HG02610 (cell line): ENCODE measurements at regions not wholly inside any gene's neighbourhood (a gene's known extent, or its start where the extent isn't known, plus 50 kb on each side); places are given as distances from the start of the nearest gene placed in this dataset.
"Not testable (repeated sequence)": the region's sequence is repeated elsewhere in the genome, so short reads cannot be mapped to it uniquely, and the experiment has no call there.

Experiments used
- ATAC-seq: cut with Tn5 transposase; IDR thresholded peaks from one replicate; pipeline ENCODE4 v1.9.1; 2021; ENCODE audit warnings: mild to moderate bottlenecking, moderate library complexity; ENCODE audit not compliant: unreplicated experiment

DNA sequence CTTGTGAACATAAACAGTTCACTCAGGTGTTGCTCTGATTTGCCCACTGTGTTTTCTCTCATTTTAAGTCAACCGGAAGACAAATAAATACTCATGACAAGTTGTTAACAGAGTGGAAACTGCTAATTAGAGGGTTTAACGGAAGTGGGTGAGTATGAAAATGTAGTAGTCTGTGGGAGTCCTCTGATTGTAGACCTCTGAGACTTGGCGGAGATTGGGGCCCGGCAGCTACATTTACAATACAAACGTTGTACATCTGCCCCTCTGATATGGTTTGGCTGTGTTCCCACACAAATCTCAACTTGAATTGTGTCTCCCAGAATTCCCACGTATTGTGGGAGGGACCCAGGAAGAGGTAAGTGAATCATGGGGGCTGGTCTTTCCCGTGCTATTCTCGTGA, 107.3 kb upstream of the FAM98A start:
- ATAC-seq, result no peak

DNA sequence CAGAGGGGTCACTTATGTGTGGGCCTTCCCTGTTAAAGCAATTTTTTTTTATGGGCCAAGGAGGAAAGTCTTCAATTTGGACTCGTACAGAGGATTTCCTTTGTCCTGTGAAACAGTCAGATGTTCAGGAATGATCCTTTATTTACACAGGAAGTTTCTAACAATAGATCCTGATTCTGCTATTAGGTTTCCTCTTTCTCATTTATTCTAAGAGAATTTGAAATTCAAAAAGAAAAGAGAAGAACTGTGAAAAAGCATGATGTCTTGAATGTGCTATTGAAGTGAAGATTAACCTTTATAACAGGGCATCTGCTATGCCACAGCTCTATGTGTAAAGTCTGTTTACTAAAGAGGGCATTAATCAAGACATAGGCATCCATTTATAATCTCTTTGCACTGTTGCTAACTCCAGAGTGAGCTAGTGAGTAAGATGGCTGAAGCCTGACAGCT, 105.3 kb upstream of the FAM98A start:
- ATAC-seq, result no peak

DNA sequence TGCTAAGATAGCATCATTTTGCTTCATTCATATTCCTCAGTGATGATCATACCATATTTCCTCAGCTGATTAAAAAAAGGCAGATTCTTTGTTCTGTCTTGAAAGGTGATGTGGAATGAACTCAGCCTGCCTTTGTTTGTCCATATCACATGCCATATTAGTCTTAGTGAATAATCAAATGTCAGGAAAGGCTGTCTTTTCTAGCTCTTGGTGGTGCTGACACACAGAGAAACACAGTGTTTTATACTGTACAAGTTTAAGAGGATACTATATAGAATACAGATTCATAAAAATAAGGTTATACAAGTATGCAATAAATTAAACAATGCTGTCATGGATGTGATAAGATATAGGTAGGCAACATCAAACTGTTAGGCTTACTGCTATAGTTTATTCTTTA, 97.1 kb upstream of the FAM98A start:
- ATAC-seq, result no peak

DNA sequence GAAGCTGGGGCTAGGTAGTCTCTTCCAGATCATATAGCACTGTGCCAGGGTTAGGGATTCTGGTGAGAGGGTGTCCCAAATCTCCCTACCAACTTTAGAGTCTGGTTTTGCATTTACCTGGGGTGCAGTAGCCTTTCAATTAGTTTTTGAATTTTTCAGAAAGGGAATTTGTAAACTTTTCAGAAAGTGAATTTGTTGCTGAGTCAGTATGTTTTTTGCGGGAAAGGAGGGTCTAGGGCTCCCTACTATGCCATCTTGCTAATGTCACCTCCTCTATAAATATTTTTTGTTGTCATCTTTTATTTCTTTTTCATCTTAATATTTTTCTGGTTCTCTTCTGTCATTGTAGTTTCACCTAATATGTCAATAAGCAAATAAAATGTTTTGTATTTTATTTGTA, 95.8 kb upstream of the FAM98A start:
- ATAC-seq, result no peak

DNA sequence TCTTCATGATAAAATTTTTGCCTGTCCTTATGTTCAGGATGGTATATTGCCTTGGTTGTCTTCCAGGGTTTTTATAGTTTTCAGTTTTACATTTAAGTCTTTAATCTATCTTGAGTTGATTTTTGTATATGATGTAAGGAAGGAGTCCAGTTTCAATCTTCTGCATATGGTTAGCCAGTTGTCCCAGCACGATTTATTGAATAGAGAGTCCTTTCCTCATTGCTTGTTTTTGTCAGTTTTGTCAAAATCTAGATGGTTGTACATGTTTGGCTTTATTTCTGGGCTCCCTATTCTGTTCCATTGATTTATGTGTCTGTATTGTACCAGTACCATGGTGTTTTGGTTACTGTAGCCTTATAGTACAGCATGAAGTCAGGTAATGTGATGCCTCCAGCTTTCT, 91.6 kb upstream of the FAM98A start:
- ATAC-seq, result not testable (repeated sequence)

DNA sequence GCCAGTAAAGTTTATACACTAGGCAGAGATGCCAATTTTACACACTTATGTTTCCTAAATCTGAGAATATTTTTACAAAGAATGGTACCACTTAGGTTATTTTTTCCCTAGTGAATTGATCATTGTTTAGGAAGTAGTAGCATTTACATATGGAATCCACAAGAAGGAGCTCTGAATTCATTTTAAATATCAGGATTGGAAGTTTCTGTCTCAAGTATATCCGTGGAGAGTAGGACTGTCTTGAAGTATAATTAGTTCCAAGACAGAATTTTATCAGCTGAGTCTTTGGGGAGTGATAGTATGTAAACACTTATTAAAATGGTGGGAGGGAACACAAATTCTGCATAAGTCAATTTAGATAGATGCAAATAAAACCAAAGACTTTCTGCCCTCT, 82.3 kb upstream of the FAM98A start:
- ATAC-seq, result no peak

DNA sequence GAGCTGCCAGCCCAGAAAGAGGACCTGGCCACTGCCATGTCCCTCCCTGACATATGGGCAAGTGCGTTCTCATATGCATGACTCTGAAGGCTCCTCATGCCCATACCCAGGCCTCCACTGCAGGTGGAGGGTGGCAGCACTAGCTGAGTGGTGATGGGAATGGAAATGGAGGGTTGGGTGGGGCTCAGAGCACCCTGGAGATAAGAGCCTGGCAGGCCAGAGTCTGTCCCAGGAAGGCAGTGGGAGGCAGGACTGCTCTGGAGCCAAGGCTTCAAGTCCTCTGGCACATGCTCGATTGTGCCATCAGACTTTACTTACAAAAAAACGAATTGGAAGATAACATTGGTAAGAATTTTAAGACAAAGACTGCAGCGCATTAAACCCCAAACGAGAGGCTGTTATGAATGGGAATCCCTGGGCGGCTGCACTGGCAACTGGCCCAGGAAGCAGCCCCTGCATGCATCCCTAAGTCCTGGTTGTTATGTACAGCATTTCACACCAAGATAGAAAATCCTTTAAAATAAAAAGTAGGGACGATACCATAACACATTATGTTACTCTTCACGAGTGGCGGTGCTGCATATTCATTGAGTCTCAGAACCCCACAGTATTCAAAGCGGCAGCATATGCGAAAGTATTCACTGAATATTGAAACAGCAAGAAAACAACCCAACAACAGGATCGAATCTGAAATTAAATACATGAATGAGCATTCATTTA, 81.7 kb upstream of the FAM98A start:
- ATAC-seq, result no peak

DNA sequence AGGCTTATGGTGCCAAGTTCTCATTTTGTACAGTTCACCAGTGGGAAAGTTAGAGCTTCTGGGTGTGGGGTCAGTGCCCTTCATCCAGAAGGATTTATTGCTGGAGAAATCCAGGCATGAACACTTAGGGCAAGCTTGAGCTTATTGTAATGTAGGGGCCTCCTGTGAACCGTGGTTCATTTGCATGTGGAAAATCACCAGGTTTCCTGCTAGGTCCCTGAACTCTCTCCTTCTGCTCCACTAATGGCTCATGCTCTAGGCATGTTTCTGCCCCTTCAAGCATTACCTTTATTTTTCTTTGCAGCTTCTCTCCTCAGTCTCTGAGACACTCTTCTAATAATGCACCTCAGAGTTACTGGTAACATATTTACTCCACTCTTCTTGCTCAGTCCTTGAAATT, 79.3 kb upstream of the FAM98A start:
- ATAC-seq, result no peak

DNA sequence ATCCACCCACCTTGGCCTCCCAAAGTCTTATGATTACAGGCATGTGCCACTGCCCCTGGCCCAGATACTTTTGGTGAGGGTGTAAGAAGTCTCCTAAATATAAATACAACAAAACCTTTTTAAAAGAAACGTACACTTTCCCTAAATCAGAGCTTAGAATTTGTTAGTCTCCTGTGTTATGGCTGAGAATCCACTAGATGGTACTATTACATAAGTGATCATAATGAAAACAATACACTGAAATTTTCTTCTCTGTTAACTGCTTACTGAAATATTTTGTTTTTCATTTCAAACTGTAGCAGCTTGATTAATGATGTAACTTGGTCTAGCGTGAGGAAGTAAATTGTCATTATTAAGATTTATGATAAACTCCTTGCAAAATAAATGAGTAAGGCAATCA, 74.8 kb upstream of the FAM98A start:
- ATAC-seq, result no peak

DNA sequence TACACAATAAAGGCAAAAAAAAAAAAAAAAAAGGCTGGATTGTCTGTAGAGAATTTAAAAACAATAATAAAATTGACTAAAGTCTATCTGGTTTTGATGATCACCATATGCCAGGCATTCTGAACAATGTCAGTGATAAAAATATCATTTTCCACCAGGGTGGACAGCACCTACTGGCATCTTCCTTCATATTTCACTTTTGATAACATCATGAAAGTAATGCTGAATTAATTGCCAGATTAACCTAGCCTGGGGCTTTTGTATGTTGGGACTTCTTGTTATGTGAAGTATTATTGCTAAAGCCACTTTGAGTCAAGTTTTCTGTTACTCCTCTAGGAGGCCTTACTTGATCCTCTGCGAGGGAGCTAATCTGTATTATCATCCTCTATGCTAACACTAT, 73.8 kb upstream of the FAM98A start:
- no peak for ATAC-seq

DNA sequence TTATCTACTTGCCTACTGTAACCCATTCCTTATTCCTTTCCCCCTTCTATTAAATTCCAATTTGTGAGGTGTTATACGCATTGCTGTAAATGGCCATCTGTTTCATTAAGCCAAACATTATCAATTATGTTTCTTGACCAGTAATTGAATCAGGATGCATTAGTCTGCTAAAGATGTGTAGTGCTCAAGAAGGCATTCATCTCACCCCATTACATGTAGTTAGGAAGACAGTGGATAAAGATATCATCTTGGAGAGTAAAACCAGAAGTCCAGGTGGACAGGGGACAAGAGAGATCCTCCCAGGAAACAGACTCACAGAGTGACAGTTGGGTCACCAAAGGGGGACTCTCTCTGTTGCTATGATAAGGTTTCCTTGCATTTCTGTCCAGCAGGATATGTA, 73.3 kb upstream of the FAM98A start:
- no peak for ATAC-seq

DNA sequence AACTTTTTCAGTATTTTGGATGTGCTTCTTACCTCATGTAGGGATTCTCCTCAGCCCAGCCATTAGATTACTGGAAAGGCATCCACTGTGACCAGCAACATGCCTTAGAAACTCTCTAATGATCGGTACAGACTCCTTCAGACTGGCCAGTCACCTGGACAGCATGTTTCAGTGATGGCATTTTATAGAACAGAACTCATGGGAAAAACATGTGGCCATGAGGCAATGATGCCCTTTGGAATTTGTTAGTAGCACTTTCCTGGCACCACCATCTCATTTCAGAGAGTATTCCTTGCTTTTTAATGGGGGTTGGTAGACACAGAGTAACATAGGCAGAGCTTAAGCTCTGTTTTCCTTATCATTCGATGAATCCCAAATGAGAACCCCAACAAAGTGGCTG, 72.1 kb upstream of the FAM98A start:
- no peak for ATAC-seq

DNA sequence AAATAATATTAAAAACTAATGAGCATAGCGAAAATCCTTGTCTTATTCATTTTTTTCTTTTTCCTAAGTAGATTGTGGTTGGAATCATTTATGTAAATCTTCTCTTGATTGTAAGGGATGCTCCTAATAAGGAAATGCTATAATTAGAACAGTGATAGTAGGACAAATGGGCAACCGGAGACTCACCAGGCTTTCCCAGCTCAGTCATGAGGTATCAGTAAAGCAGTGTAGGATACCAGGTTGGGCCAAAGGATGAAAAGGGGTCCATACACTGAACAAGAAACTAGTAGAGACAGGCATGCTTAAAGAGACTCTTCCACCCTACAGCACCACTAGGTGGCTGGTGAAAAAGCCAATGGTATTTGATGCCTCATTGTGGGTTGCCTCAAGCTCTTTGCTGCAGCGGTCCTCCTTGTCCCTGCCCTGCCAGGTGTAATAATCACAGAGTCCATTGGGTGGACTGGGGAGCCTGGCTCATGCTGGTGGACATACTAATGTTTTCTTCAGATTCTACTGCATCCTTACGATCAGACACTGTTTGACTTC, 71.4 kb upstream of the FAM98A start:
- no peak for ATAC-seq

DNA sequence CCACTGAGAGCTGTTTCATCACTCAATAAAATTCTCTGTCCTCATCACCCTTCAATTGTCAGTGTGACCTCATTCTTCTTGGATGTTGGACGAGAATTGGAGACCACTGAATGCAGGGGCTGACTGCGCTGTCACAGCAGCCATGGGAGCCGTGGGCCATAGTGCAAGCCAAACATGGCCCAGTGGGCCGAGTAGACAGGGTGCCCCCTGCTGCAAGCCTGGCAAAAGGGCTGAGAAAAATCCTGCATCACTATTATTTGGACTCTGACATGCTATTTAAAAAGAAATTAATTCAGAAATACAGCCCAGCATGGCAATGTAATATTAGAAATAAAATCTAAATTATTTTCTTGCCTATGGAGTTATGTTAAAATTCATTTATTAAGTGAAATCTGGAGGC, 67.8 kb upstream of the FAM98A start:
- ATAC-seq, result no peak

DNA sequence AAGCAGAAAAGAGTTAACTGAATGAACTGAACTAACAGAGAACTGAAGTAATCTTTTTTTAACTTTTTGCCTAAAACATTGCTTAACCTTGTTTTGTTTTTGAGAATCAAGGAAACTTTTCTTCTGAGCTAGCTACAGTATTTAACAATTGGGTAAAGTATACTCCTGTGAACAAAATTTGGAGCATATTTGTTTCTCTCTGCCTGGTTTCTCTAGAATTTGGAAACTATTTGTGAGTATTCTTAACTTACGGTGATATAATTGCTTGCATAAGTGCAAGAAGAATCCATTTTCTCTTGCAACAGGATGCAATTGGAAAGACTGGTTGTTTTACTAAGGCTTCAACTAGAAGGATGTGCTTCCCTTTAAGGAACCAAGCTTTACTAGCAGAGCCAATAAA, 65.9 kb upstream of the FAM98A start:
- no peak for ATAC-seq

DNA sequence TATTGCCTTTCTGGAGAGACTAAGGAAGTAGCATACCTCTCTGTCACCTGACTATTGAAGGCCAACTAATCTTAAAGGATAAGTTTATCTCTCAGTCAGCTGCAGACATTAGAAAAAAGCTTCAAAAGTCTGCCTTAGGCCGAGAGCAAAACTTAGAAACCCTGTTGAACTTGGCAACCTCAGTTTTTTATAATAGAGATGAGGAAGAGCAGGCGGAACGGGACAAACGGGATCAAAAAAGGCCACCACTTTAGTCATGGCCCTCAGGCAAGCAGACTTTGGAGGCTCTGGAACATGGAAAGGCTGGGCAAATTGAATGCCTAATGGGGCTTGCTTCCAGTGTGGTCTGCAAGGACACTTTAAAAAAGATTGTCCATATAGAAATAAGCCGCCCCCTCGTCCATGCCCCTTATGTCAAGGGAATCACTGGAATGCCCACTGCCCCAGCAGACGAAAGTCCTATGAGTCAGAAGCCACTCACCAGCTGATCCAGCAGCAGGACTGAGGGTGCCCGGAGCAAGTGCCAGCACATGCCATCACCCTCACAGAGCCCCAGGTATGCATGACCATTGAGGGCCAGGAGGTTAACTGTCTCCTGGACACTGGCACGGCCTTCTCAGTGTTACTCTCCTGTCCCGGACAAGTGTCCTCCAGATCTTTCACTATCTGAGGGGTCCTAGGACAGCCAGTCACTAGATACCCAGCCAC, 61.5 kb upstream of the FAM98A start:
- no peak for ATAC-seq

DNA sequence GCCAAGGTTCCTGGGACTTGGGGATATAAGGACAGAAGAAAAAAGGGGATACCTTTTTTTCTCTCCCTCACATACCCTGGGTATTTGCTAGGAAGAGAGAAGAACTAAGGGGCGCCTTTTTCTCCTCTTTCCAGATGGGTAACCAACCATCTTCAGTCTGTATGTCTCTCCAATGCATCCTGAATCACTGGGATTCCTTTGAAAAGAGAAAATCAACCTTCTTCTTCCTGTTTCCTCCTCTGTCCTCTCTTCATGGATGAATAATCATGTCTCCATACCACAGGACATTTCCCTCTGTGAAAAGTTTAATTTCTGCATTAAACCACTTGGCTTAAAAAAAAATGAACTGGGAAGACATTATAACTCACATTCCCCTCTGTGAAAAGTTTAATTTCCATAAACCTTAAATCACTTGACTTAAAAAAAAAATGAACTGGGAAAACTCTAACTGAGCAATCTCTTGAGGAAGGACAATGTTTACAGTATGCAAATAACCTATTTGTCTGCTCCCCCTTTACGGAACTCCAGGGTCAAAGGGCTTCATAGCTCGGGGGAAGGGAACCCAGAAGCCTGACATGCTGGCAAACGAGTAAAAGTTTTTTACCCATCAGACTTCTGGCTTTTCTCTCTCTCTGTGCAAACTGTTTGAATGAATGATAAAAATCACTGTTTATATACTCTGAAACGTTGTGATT, 56.7 kb upstream of the FAM98A start:
- no peak for ATAC-seq

DNA sequence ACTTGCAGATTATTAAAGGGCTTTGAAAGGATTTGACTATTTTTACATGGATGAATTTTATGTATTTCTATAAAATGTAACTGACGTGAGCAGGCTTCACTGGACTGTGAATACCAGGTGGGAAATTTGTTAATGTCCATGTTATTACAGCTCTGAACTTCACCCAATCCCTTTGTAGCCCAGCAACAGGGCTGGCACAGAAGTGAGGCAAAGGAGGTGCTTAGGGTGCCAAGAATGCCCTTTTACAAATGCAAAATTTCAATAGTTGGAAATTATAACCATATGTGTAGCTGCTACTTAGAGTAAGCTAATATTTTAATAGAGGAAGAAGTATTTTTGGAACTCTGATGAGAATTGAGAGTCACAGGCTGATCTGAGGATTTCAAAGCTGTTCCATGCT, 53.7 kb upstream of the FAM98A start:
- ATAC-seq, result no peak

DNA sequence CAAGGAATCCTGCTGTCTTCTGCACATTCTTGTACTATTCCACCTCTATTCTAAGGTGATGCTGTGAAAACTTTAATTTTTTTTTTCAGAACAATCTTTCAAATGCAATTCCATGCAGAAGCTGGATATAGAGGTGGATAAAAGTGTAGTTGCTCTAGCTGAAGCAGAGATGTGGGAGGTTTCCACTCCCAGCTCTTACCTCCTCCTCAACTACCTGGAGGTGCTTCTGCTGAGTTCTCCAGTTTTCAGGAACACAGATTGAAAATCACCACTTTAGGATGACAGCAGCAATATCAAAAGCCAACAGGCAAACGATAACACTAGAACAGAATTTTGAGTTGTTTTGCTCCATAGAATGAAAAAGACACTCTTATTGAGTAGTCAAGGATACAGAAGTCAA, 51.1 kb upstream of the FAM98A start:
- ATAC-seq, result no peak
